Stimulated activated naive B cell treated with anti-CD40 and anti-IgM and Interleukin-4, amounts not matched to agents 10 μg/mL and 1 μg/mL and 100 μg/mL, for 72 hours (primary cell): ENCODE measurements at regions not wholly inside any gene's neighbourhood (a gene's known extent, or its start where the extent isn't known, plus 50 kb on each side); places are given as distances from the start of the nearest gene placed in this dataset.
"Not testable (repeated sequence)": the region's sequence is repeated elsewhere in the genome, so short reads cannot be mapped to it uniquely, and the experiment has no call there.

Experiments
- ATAC-seq, 2 donors: fragments of 150-1000 bp; cut with Tn5 transposase; replicated peaks; 2 replicates each; pipeline ENCODE4 v1.10.0; 2021; ENCODE audit warnings: moderate library complexity in 1 of 2
- DNase-seq: peaks from one replicate; pipeline ENCODE4 v3.0.0; 2021
- H3K27ac Mint-ChIP-seq: one replicate; pipeline ENCODE4 v1.8.0; 2022; ENCODE audit warnings: mild to moderate bottlenecking, mixed read lengths
- H3K27me3 Mint-ChIP-seq, 2 donors: one replicate each; pipeline ENCODE4 v1.8.0; 2022; ENCODE audit warnings: mixed read lengths in 2 of 2
- H3K36me3 Mint-ChIP-seq, 2 donors: one replicate each; pipeline ENCODE4 v1.8.0; 2022; ENCODE audit warnings: mixed read lengths in 2 of 2, mild to moderate bottlenecking in 1 of 2
- H3K4me1 Mint-ChIP-seq, 2 donors: one replicate each; pipeline ENCODE4 v1.8.0; 2022; ENCODE audit warnings: mixed read lengths in 2 of 2, mild to moderate bottlenecking in 1 of 2
- H3K4me3 Mint-ChIP-seq, 2 donors: one replicate each; pipeline ENCODE4 v1.8.0; 2022; ENCODE audit warnings: mild to moderate bottlenecking in 2 of 2, mixed read lengths in 2 of 2, moderate library complexity in 1 of 2
- H3K9me3 Mint-ChIP-seq, 2 donors: one replicate each; pipeline ENCODE4 v1.8.0; 2022; ENCODE audit warnings: mixed read lengths in 2 of 2, mild to moderate bottlenecking in 1 of 2

DNA sequence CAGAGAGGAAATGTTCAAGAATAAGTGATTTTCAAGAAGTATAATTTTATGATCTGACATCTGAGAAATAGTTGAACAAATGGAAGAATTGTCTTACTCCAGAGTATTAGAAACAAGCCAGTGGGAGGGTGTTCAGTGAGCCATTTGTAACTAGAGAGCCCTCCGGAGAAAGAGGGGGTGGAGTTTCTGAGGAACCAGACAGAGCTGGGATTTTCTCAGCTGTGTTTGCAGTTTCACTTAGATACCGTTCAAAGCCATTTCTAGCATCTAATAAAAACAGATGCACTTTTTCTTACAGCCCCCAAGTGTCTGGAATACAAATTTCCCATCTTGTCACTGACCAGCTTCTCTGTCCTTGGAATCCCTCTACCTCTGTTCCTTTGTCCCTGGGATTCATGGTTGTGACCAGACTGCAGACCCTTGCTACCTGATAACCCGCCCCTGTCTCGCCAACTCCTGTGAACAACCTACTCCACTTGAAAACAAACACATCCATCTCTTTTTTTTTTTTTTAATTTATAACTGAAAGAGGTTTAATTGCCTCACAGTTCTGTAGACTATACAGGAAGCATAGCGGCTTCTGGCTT, 132.8 kb upstream of the KLF3 start:
- no peak for DNase-seq
- Mint-ChIP-seq H3K36me3 (no peaks in the 10 kb centered on the region), H3K4me1 (peaks cover 14 to 24% of the 10 kb centered on the region in 2 donors), H3K4me3 (no peak overlapping the region), H3K9me3 (peaks cover 0 to 2% of the 10 kb centered on the region in 2 donors), H3K27me3 (no peaks in the 10 kb centered on the region), H3K27ac (no peak overlapping the region)
- ATAC-seq, result no peak

DNA sequence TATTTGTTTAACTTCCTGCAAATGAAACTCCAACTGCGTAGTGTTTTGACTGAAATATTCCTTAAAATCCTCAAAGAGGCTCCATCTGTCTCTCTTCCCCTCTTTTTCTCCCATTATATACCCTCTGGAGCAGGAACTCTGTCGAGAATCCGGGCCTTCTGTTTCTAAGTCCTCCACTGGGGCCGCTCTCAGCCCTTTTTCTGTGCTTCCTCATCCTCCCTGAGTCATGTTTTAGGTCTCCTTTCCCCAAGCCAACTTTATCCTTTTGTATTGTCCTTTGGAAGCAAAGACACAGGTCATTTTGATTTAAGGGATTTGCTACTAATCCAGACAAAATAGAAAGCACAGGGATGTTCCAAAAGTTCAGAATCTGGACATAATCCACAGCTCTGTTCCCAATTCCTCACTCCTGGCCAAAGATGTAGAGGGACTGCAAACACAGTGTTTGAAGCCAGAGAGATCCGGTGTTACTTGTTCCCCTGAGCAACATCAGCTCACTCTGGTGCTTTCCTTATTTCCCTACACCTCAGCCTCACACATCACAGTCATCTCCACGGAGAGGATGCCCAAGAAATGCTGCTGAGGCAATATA, 131.0 kb upstream of the KLF3 start:
- H3K4me1 Mint-ChIP-seq, result peaks cover 11 to 24% of the 10 kb centered on the region in 2 donors
- ATAC-seq (no peak), DNase-seq (no peak)
- no peak overlapping the region for H3K4me3 Mint-ChIP-seq
- H3K27ac Mint-ChIP-seq, result no peak overlapping the region
- H3K36me3 Mint-ChIP-seq, result no peaks in the 10 kb centered on the region
- H3K9me3 Mint-ChIP-seq, result peaks cover 0 to 3% of the 10 kb centered on the region in 2 donors
- H3K27me3 Mint-ChIP-seq, result no peaks in the 10 kb centered on the region

DNA sequence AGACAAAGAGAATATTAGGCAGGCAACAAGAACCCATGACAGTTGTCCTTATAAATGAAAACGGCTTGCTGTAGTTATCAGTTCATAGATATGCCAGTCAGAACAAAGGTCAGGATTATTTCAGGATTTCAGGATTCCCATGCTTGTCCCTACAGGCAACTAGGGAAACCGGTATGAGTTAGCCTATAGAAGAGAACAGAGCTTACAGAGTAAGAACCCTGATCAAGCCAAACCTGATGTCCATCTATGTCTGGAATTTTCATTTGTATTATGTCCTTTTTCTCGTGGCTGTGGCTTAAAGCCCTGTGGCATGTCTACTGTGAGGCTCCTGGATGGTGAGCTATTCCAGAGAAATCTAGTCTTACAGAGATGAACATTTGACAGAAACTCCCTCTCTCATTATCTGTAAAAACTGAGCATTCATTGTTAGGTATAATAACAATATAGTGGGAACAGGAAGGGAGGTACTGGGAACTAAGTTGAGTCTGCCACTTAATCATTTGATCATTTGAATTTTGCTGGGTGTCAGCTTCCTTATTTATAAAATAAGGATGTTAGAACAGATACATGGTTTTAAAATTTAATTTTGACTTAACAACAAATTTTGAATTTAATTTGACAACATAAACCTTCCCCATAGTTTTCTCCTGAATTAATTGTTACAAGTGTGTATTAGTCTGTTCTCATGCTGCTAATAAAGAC, 129.5 kb upstream of the KLF3 start:
- Mint-ChIP-seq H3K9me3 (peaks cover 0 to 2% of the 10 kb centered on the region in 2 donors), H3K4me1 (peaks cover 5 to 16% of the 10 kb centered on the region in 2 donors), H3K36me3 (no peaks in the 10 kb centered on the region), H3K27me3 (no peaks in the 10 kb centered on the region), H3K27ac (no peak overlapping the region), H3K4me3 (no peak overlapping the region)
- DNase-seq (no peak), ATAC-seq (no peak)

DNA sequence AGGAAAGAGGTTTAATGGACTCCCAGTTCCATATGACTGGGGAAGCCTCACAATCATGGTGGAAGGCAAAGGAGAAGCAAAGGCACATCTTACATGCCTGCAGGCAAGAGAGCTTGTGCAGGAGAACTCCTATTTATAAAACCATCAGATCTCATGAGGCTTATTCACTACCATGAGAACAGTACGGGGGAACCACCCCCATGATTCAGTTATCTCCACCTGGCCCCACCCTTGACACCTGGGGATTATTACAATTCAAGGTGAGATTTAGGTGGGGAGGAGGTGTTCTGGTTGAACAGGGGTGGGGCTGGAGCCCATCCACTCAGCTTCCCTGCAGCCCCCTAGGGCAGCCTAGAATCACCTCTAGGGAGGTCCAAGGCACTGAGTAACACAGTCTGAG, 128.9 kb upstream of the KLF3 start:
- not testable (repeated sequence) for H3K4me3 Mint-ChIP-seq, H3K27ac Mint-ChIP-seq, DNase-seq, H3K36me3 Mint-ChIP-seq, ATAC-seq, H3K9me3 Mint-ChIP-seq, H3K27me3 Mint-ChIP-seq
- peaks cover 2 to 10% of the 10 kb centered on the region in 2 donors for H3K4me1 Mint-ChIP-seq

DNA sequence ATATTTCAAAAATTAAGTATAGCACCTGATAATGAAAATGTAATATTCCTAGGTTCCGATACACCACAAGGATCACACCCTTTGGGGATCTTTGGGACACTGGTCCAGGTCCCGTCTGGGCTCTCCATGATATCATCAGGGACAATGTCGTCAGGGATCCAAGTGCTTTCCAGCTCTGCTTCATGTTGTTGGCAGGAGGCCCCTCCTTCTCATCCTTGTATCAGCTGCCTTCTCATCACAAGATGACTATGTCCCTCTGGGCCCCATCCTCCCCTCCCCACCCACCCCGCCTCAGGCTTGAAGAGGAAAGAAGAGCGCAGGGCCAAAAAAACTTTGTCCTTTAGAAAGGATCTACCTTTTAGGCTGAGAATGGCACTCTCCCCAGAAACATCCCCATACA, 128.3 kb upstream of the KLF3 start:
- DNase-seq (no peak), ATAC-seq (no peak)
- H3K36me3 Mint-ChIP-seq, result no peaks in the 10 kb centered on the region
- no peak overlapping the region for H3K27ac Mint-ChIP-seq
- H3K4me1 Mint-ChIP-seq, result peaks cover 2 to 9% of the 10 kb centered on the region in 2 donors
- H3K9me3 Mint-ChIP-seq, result peaks cover 0 to 2% of the 10 kb centered on the region in 2 donors
- H3K27me3 Mint-ChIP-seq, result no peaks in the 10 kb centered on the region
- H3K4me3 Mint-ChIP-seq, result no peak overlapping the region

DNA sequence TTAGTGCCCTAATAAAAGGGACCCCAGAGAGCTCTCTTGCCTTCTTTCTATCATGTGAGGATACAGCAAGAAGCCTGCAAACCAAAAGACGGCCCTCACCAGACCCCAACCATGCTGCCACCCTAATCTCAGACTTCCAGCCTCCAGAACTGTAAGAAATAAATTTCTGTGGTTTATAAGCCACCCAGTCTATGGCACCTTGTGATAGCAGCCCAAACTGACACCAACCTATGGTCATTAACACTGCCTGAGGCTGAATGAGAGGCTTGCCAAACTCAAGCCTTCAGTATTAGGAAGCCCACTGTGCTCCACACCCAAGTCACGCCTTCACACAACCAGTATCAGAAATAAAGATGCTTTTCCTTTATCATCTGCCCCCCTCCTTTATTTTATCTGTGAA, 127.3 kb upstream of the KLF3 start:
- Mint-ChIP-seq H3K9me3 (peaks cover 0 to 2% of the 10 kb centered on the region in 2 donors), H3K4me3 (no peak overlapping the region), H3K27me3 (no peaks in the 10 kb centered on the region), H3K4me1 (no peaks in the 10 kb centered on the region), H3K27ac (no peak overlapping the region), H3K36me3 (no peaks in the 10 kb centered on the region)
- DNase-seq (no peak), ATAC-seq (no peak)

DNA sequence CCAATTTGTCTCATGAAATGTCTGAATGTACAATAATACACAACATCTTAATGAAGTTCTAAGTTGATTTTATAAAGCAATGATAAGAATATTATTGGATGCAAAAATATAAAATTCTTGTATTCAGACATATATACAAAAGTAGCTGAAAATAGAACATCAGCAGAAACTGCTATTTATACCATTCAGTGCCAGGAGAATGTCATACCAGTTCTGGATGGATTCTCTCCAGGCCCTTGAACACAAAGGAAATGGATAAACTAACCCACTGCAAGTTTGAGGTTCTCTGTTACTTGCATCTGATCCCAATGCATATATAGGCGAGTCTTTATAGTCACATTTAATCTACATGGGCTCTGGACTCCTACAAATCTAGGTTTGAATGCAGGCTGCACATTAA, 126.3 kb upstream of the KLF3 start:
- Mint-ChIP-seq H3K27ac (no peak overlapping the region), H3K36me3 (no peaks in the 10 kb centered on the region), H3K4me3 (no peak overlapping the region), H3K4me1 (no peaks in the 10 kb centered on the region), H3K27me3 (no peaks in the 10 kb centered on the region), H3K9me3 (peaks cover 0 to 2% of the 10 kb centered on the region in 2 donors)
- no peak for DNase-seq
- no peak for ATAC-seq

DNA sequence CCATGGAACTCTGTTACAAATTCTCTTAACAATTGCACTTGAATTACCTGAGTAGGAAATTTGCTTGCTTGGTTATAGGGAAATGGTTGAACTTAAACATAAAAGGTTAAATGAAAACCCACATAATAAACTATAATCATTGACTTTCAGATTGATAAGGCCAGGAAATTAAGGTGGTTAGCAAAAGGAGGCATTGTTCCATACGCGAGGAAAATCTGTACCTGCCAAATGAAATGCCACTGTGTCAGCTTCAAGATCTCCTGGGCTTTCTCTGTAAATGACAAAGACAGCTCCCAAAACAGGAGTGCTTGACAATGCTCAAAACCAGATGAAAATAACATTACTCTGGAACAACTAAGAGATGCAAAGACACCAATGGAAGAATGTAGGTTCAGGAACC, 125.5 kb upstream of the KLF3 start:
- no peak for ATAC-seq
- Mint-ChIP-seq H3K4me3 (no peak overlapping the region), H3K36me3 (no peaks in the 10 kb centered on the region), H3K27ac (no peak overlapping the region), H3K27me3 (no peaks in the 10 kb centered on the region), H3K4me1 (no peaks in the 10 kb centered on the region), H3K9me3 (peaks cover 0 to 2% of the 10 kb centered on the region in 2 donors)
- no peak for DNase-seq

DNA sequence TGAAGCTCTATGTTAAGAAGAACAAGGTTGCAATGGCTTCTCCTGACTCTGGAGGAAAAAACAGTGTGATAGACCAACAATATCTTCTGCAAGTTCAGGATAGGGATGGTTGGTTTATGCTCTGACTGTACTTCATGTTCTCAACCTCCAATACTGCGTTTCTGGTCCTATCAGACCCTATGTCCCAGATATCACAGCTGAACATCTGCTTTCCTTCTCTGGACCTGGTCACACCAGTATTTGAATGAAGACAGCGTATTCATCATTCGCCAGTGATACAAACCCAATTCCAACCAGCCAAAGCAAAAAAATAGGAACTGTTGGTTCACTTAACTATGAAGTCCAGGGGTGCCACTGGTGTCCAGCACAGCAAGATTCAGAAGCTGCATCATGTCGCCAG, 124.5 kb upstream of the KLF3 start:
- DNase-seq (no peak), ATAC-seq (no peak)
- H3K36me3 Mint-ChIP-seq, result no peaks in the 10 kb centered on the region
- no peak overlapping the region for H3K4me3 Mint-ChIP-seq
- no peaks in the 10 kb centered on the region for H3K4me1 Mint-ChIP-seq
- no peak overlapping the region for H3K27ac Mint-ChIP-seq
- peaks cover 0 to 2% of the 10 kb centered on the region in 2 donors for H3K9me3 Mint-ChIP-seq
- H3K27me3 Mint-ChIP-seq, result no peaks in the 10 kb centered on the region

DNA sequence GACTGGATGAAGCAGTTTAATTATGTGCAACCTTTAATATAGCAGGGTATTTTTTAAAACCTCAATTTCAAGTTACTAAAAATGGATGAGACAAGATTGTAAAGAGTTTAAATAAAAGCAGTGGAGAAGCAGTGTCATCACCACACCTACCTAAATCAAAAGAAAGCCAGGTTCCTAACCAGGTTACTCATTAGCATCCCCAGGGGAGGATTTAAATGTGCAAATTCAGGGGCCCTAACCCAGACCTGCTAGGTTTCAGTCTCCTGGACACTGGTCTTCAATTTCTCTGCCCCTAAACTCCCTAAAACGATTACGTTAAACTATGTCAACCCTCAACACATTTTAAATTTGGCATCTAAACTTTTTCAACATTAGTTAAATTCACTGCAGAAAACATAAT, 116.9 kb upstream of the KLF3 start:
- peaks cover 0 to 5% of the 10 kb centered on the region in 2 donors for H3K9me3 Mint-ChIP-seq
- peaks cover 0 to 6% of the 10 kb centered on the region in 2 donors for H3K36me3 Mint-ChIP-seq
- no peak overlapping the region for H3K4me3 Mint-ChIP-seq
- DNase-seq, result no peak
- H3K4me1 Mint-ChIP-seq, result peaks cover 0 to 2% of the 10 kb centered on the region in 2 donors
- no peak overlapping the region for H3K27ac Mint-ChIP-seq
- peaks cover 3 to 5% of the 10 kb centered on the region in 2 donors for H3K27me3 Mint-ChIP-seq
- ATAC-seq, result no peak

DNA sequence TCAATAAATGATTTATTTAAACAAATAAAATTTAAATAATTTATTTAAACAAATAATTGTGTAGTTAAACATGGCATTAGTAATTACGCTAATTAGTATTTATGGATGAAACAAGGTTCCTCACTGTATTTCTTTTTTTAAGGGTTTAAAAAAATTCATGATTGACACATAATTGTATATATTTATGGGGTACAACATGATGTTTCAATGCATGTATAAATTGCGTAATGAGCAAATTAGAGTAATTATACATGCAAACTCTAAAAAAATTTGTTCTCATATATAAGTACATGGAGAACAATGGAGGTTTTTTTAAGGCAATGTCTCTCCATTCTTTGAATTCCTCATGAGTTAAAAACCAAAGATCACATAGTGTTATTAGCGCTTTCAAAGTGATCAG, 115.7 kb upstream of the KLF3 start:
- H3K27ac Mint-ChIP-seq, result no peak overlapping the region
- no peak for ATAC-seq
- H3K36me3 Mint-ChIP-seq, result peaks cover 0 to 6% of the 10 kb centered on the region in 2 donors

DNA sequence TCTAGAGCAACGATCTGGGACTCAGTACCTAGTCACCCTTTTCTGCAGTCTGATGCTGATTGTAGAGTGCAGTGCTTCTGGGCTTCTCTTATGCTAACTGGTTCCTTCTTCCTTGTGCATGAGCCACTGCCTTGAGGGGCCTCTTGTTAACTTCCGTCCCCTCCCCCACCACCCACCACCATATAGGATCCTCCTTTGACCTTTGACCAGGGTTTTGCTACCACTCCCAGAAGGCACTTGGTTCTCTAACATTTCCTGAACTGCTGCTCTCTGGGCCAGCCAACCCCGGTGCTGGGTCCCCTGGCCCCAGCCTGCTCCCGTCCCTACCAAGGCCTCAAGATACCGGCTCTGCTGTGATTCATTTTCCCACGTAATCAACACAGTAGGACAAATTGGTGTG, 104.6 kb upstream of the KLF3 start:
- DNase-seq (no peak), ATAC-seq (no peak)
- peaks cover 0 to 11% of the 10 kb centered on the region in 2 donors for H3K36me3 Mint-ChIP-seq
- H3K9me3 Mint-ChIP-seq, result peaks cover 5 to 11% of the 10 kb centered on the region in 2 donors
- H3K27me3 Mint-ChIP-seq, result peaks cover 0 to 4% of the 10 kb centered on the region in 2 donors
- H3K4me3 Mint-ChIP-seq, result no peak overlapping the region
- H3K27ac Mint-ChIP-seq, result no peak overlapping the region
- peaks cover 0 to 10% of the 10 kb centered on the region in 2 donors for H3K4me1 Mint-ChIP-seq

More for the DNA sequence above, 115.7 kb upstream of the KLF3 start:
- H3K4me3 Mint-ChIP-seq, result no peak overlapping the region
- H3K4me1 Mint-ChIP-seq, result peaks cover 0 to 2% of the 10 kb centered on the region in 2 donors
- peaks cover 0 to 5% of the 10 kb centered on the region in 2 donors for H3K9me3 Mint-ChIP-seq
- DNase-seq, result no peak
- H3K27me3 Mint-ChIP-seq, result peaks cover 3 to 5% of the 10 kb centered on the region in 2 donors

DNA sequence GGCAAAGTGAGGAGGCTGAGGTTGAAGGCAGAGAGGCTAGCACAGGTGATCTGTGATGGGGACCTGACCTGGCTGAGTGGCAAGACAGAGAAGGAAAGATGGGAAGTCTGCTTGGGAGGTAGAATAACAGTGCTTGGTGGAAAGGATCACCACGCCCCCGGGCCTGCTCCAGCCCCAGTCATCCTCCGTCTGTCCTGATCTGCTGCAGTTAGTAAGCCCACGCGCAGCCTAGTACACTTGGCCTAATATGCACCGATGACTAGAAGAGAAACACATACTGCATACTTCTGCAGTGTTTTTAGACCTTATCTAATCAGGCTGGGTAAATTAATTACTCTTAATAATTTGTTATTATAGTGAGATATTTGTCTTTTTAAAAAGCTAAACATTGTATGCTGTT, 103.7 kb upstream of the KLF3 start:
- peaks cover 0 to 7% of the 10 kb centered on the region in 2 donors for H3K36me3 Mint-ChIP-seq
- H3K27me3 Mint-ChIP-seq, result peaks cover 0 to 4% of the 10 kb centered on the region in 2 donors
- no peak overlapping the region for H3K4me3 Mint-ChIP-seq
- H3K9me3 Mint-ChIP-seq, result peaks cover 5 to 8% of the 10 kb centered on the region in 2 donors
- ATAC-seq (no peak), DNase-seq (no peak)
- peaks cover 0 to 10% of the 10 kb centered on the region in 2 donors for H3K4me1 Mint-ChIP-seq
- no peak overlapping the region for H3K27ac Mint-ChIP-seq

DNA sequence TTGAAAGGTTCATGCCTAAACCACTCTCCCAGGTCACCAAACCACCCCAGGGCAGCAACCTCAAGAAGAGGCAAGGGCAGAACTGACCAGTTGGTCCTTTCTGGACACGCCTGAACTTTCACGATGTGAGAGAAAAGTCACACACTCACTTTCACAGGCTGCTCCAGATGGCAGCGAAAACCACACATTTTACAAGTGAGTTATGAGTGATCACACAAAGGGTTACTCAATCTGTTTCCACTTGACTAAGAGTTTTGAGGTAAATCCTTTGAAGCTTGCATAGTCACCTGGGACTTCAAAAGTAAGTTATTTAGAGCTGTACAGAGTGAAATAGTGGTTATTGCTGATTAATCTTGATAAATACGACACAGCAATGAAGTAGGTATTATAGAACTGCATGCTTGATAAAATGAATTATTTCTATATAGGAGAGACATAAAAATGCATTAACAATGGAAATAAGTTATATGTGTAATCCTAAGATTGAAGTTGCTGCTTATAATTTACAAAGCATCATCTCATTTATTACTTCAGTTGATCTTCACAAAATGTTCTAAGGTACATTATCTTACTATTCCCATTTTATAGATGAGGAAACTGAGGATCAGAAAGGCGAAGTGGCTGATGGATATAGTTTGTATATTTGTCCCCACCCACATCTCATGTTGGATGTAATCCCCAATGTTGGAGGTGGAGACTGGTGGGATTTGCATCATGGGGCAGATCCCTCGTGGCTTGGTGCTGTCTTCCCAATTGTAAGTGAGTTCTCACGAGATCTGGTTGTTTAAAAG, 103.0 kb upstream of the KLF3 start:
- DNase-seq (no peak), ATAC-seq (peak; percentile 44 to 73)
- no peak overlapping the region for H3K4me3 Mint-ChIP-seq
- peaks cover 1 to 2% of the 10 kb centered on the region in 2 donors for H3K9me3 Mint-ChIP-seq
- H3K4me1 Mint-ChIP-seq, result peaks cover 0 to 10% of the 10 kb centered on the region in 2 donors
- no peak overlapping the region for H3K27ac Mint-ChIP-seq
- peaks cover 0 to 2% of the 10 kb centered on the region in 2 donors for H3K36me3 Mint-ChIP-seq
- peaks cover 0 to 4% of the 10 kb centered on the region in 2 donors for H3K27me3 Mint-ChIP-seq
